ENCODE measurements at regions not wholly inside any gene's neighbourhood (a gene's known extent, or its start where the extent isn't known, plus 50 kb on each side); places are given as distances from the start of the nearest gene placed in this dataset.

DNA sequence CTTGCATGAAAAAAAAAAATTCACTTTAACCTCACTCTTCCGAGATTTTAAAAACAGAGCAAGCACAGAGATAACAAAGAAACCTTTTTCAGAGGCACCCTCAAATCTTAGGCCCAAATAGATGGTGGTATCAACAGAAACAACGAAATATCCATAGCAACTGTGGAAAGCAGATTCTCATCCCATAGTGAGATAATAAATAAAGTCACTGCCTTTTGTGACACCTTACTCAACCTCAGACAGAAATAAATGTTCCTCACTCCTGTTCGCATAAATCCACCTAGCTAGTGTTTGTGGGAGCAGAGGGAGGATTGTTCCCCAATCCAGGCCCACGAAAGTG, 60.9 kb upstream of the RTN4 start:
- H3K27me3 ChIP-seq, result no peaks in the 10 kb centered on the region
- H3K36me3 ChIP-seq, result no peaks in the 10 kb centered on the region
- DNase-seq, result no peak
- TF ChIP-seq POLR2A (IDR thresholded peaks at IDR 0.05), result no peak
- TF ChIP-seq, protein P1, sequence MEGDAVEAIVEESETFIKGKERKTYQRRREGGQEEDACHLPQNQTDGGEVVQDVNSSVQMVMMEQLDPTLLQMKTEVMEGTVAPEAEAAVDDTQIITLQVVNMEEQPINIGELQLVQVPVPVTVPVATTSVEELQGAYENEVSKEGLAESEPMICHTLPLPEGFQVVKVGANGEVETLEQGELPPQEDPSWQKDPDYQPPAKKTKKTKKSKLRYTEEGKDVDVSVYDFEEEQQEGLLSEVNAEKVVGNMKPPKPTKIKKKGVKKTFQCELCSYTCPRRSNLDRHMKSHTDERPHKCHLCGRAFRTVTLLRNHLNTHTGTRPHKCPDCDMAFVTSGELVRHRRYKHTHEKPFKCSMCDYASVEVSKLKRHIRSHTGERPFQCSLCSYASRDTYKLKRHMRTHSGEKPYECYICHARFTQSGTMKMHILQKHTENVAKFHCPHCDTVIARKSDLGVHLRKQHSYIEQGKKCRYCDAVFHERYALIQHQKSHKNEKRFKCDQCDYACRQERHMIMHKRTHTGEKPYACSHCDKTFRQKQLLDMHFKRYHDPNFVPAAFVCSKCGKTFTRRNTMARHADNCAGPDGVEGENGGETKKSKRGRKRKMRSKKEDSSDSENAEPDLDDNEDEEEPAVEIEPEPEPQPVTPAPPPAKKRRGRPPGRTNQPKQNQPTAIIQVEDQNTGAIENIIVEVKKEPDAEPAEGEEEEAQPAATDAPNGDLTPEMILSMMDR (IDR thresholded peaks at IDR 0.05), result no peak
- TF ChIP-seq POLR2AphosphoS5 (IDR thresholded peaks at IDR 0.05), result no peak
- no peak for TF ChIP-seq EP300 (IDR thresholded peaks at IDR 0.05; ENCODE audit: low read depth)
- H3K9me3 ChIP-seq, result no peaks in the 10 kb centered on the region
- peaks cover 17 to 53% (median 40%) of the 10 kb centered on the region in 4 donors for H3K4me1 ChIP-seq
- H3K27ac ChIP-seq, result peak overlapping the region; percentile 82 to 90 (median 86)
- H3K4me3 ChIP-seq, result no peak overlapping the region
- in situ Hi-C loops (cut with MboI; ENCODE audit: low pct_ligation_motif_present in 1 of 4, low pct_unique_long_range_greater_than_20kb in 1 of 4, low sequenced_read_pairs in 3 of 4) (no loop called here), intact Hi-C loops (cut with DNase I; ENCODE audit: low total_unique reads) (no loop called here)
- WGBS, 2 donors (ENCODE audit: low coverage in 1 of 2), result 44 to 86% methylated on average over 1 to 4 of the region's 4 CpGs

DNA sequence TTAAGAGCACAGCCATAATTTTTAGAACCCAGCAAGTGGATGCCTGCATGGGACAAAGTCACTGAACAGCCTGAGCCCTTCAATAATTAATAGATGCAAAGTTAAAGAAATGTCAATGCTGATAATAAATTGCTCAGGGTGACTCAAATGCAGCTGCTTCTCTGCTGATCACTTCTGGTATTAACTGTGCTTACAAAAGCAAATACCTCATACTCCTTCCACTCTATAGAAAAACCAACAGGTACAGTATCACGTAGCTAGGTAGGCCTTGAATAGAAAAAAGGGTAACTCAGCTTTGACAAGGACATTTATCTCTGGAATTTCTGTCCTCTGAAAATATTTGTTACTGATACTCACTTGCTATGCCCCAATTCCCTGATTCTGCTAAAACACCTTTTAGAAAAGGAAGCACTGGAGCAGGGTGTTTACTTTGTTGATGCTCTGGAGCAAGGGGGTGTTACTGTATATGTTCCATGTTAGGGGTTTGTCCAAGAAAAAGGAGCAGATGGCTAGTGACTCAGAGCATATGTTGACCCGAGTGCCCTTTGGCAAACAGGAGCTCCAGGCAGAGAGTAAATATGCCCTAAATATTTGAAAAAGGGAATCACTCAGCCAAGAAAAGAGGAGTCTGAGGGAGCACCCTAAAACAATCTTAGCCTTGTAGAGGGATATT, 59.1 kb upstream of the RTN4 start:
- no peaks in the 10 kb centered on the region for H3K9me3 ChIP-seq
- intact Hi-C loops (cut with DNase I; ENCODE audit: low total_unique reads), result no loop called here
- no peaks in the 10 kb centered on the region for H3K36me3 ChIP-seq
- H3K4me1 ChIP-seq, result peaks cover 17 to 51% (median 40%) of the 10 kb centered on the region in 4 donors
- in situ Hi-C loops (cut with MboI; ENCODE audit: low pct_ligation_motif_present in 1 of 4, low pct_unique_long_range_greater_than_20kb in 1 of 4, low sequenced_read_pairs in 3 of 4), result no loop called here
- peak overlapping the region; percentile 82 to 90 (median 86) for H3K27ac ChIP-seq
- TF ChIP-seq, protein P1 (IDR thresholded peaks at IDR 0.05), result no peak
- TF ChIP-seq POLR2AphosphoS5 (IDR thresholded peaks at IDR 0.05) (peak in 1 of 3 donors; percentile 30), EP300 (IDR thresholded peaks at IDR 0.05; ENCODE audit: low read depth) (no peak)
- peak; percentile 22 for DNase-seq
- H3K27me3 ChIP-seq, result no peaks in the 10 kb centered on the region
- H3K4me3 ChIP-seq, result no peak overlapping the region
- 50 to 65% methylated on average over 1 to 2 of the region's 2 CpGs for WGBS, 2 donors (ENCODE audit: low coverage in 1 of 2)

DNA sequence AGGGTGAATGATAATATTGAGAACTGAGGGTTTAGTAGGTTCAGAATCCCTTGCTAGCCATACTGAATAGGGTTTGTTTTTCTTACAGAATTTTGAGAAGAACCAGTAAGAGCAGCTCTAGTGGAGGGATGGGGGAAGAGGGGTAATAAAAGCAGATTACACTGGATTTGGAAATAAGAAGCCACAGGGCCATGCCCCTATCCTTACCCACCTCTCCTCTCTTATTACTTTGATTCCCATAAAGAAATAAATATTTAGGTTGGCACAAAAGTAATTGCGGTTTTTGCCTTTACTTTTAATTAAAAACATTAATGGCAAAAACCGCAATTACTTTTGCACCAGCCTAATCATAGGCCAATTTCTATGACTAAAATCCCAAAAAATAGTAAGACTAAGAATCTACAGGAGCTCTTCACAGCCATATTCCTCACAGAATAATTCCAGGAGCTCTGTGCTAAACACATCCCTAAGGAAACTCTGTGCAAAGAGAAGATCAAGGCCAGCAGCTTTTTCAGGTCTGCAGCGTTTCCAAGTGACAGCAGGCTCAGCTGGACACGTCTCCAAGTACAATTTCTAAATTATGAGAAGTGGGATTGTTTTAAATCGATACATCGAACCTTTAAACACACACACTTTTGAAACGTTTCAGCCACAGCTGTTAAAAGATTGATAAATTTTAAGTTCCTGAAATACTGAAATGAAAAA, 58.4 kb upstream of the RTN4 start:
- Histone ChIP-seq H3K27ac (peak overlapping the region; percentile 82 to 90 (median 86)), H3K4me1 (peaks cover 17 to 46% (median 37%) of the 10 kb centered on the region in 4 donors), H3K27me3 (no peaks in the 10 kb centered on the region), H3K4me3 (no peak overlapping the region), H3K36me3 (no peaks in the 10 kb centered on the region), H3K9me3 (no peaks in the 10 kb centered on the region)
- no peak for DNase-seq
- TF ChIP-seq, protein P1 (IDR thresholded peaks at IDR 0.05), result no peak
- no peak for TF ChIP-seq POLR2A (IDR thresholded peaks at IDR 0.05)
- WGBS, 2 donors (ENCODE audit: low coverage in 1 of 2), result 68 to 76% methylated on average over 7 of the region's 7 CpGs
- in situ Hi-C loops (cut with MboI; ENCODE audit: low pct_ligation_motif_present in 1 of 4, low pct_unique_long_range_greater_than_20kb in 1 of 4, low sequenced_read_pairs in 3 of 4) (no loop called here), intact Hi-C loops (cut with DNase I; ENCODE audit: low total_unique reads) (no loop called here)

DNA sequence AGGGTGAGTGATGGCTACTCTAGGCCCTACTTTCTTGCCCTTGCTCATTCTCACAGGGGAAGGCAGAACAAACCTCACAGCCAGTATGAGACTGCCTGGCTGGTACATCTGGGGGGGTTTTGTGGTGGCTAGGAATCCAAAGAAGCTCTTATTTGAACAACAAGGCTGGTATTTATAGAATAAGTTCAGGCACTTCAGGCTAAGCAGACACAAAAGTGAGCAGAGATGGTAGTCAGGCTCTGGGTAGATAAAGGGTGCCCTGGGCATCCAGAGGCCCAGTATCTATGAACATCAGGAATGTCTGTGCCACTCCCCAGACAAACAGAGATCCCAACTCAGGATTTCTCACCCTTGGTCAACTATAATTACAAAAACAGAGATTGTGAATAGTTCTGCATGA, 57.2 kb upstream of the RTN4 start:
- Histone ChIP-seq H3K27ac (peak overlapping the region; percentile 82 to 90 (median 86)), H3K9me3 (no peaks in the 10 kb centered on the region), H3K4me1 (peaks cover 11 to 38% (median 26%) of the 10 kb centered on the region in 4 donors), H3K4me3 (no peak overlapping the region), H3K36me3 (no peaks in the 10 kb centered on the region), H3K27me3 (no peaks in the 10 kb centered on the region)
- no peak for DNase-seq
- in situ Hi-C loops (cut with MboI; ENCODE audit: low pct_ligation_motif_present in 1 of 4, low pct_unique_long_range_greater_than_20kb in 1 of 4, low sequenced_read_pairs in 3 of 4), result no loop called here
- intact Hi-C loops (cut with DNase I; ENCODE audit: low total_unique reads), result no loop called here
- TF ChIP-seq, protein P1 (IDR thresholded peaks at IDR 0.05), result no peak
- TF ChIP-seq POLR2AphosphoS5 (IDR thresholded peaks at IDR 0.05) (no peak), EP300 (IDR thresholded peaks at IDR 0.05; ENCODE audit: low read depth) (no peak), POLR2A (IDR thresholded peaks at IDR 0.05) (no peak)
